ENCODE measurements at regions not wholly inside any gene's neighbourhood (a gene's known extent, or its start where the extent isn't known, plus 50 kb on each side); places are given as distances from the start of the nearest gene placed in this dataset.

GRCh38 chr16:82231008-82231787 lies 61.2 kb upstream of the MPHOSPH6 start:
- DNase-seq, result no peak

DNA sequence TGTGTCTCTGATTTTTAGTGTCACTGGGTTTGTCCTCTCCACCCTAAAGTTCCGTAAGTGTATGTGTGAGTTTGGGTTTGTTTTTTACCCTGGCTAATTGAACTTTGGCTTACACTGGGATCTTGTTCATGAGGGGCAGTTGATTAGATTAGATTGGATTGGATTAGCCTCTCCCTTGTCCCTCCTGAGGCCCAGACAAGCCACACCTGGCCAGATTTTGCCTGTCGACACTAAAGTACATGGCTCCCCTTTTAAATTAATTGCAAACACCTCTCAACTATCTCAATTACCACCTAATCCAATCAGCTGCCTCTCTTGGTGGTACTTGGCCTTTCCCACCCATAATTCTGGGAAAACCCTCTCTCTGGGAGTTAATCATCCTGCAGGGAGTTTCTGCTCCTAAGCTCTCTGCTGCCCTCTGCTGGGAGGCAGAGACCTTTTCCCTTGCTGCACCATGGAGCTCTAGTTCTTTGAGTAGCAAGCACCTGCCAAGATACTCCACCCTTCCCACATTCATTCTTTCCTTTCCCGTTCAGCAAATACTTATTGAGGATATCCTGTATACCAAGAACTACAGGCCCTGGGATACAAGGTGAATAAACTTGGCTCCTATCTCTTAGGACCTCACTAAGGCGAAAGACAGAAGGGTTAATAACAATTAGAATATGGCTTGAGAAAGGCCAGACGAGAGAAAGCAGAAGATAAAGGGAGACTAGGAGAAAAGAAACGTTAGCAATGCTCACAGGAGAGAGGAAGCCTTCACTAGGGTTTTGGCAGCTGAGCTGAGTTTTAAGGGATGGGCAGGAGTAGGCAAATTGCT lies 60.0 kb upstream of the MPHOSPH6 start:
- DNase-seq, result peak; percentile 22

- no peak for DNase-seq
These were observed 56.3 kb upstream of the MPHOSPH6 start for GRCh38 chr16:82226327-82226726.

DNA sequence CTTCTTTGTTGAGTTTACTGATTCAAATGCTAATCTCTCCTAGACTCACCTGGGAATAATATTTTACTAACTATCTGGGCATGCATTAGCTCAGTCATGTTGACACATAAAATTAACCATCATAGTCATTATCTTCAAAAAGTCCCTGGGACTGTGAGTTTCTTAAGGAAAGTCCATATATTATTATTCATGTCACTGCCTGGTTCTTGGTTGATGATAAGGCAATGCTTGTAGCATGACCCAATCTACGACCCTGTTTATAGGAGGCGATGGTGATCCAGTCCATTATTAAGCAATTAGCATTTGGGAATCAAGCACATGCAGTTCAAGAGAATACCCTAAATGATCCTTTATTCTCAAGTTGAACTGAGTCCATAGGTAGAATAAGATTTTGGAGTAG lies 54.8 kb upstream of the MPHOSPH6 start:
- no peak for DNase-seq

DNA sequence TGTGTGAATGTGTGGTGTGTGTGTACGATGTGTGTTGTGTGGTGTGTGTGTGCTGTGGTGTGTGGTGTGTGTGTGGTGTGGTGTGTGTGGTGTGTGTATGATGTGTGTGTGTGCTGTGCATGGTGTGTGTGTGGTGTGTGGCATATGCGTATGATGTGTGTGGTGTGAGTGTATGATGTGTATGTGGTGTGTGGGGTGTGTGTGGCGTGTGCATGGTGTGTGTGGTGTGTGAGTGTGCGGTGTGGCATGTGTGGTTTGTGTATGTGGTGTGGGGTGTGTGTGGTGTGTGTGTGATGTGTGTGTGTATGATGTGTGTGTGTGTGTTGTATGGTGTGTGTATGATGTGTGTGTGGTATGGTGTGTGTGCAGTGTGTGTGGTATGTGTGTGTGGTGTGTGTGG lies 50.5 kb upstream of the MPHOSPH6 start:
- no peak for DNase-seq

Measured in NK-92 treated with Interleukin-12 subunit alpha and Interleukin-12 subunit beta, amount 100 ng/mL, for 24 hours (cell line).